ENCODE measurements at regions not wholly inside any gene's neighbourhood (a gene's known extent, or its start where the extent isn't known, plus 50 kb on each side); places are given as distances from the start of the nearest gene placed in this dataset.

DNA sequence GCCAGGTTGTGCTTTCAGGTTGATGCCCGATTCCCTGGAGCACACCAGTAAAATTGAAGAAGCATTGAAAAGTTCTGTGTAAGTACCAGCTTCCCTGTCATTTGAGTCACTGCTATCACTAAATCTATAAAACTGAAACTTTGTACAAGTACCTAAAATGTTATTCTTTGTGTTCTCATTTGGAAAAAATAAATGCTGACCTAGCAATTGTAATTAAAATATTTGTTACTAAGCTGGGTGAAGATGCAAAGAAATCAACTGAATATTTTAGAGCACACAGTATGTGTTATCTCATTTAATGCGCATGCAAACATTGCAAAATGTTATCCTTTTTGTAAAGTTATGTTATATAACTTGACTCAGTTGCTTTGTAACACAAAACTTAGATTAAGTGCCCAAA is 733.7 kb downstream of the TBL1XR1 start:
- DNase-seq (ENCODE audit: low read depth in 2 of 2), result no peak
- no peak overlapping the region for H3K4me3 ChIP-seq (replicated peaks in 1 of 2; ENCODE audit: low read depth in 2 of 2, low read length in 2 of 2)
- no peak for TF ChIP-seq CTCF (IDR thresholded peaks at IDR 0.05; ENCODE audit: low read depth, low read length)

DNA sequence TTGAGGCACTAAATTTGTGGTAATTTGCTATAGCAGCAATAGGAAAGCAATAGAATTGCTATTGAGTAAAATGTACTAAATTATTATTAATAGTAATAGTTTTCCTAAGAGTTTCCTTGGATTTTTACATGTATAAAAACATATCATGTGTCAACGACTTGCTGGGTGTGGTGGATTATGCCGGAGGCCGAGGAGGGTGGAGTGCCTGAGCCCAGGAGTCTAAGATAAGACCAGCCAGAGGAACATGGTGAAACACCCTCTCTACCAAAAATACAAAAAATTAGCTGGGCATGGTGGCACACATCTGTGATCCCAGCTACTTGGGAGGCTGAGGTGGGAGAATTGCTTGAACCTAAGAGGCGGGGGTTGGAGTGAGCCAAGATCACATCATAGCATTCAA is 749.9 kb downstream of the TBL1XR1 start:
- DNase-seq (ENCODE audit: low read depth in 2 of 2), result no peak
- no peak for TF ChIP-seq CTCF (IDR thresholded peaks at IDR 0.05; ENCODE audit: low read depth, low read length)

DNA sequence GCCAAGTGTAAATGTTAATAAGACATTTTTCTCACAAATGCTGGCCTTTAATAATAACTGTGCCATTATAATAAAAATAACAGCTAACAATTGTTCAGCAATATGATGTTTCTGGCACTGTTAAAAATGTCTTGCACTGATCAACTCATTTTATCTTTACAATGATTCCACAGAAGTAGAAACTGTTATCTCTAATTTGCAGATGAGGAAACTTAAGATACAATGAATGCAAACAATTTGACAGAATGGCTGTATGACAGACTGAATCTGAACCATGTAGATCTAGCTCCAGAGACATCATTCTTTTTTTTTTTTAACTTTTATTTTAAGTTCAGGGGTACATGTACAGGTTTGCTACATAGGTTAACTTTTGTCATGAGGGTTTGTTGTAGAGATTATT is 755.0 kb downstream of the TBL1XR1 start:
- no peak for DNase-seq (ENCODE audit: low read depth in 2 of 2)
- TF ChIP-seq CTCF (IDR thresholded peaks at IDR 0.05; ENCODE audit: low read depth, low read length), result no peak
- no peak overlapping the region for H3K4me3 ChIP-seq (replicated peaks in 1 of 2; ENCODE audit: low read depth in 2 of 2, low read length in 2 of 2)

More for the DNA sequence above, 749.9 kb downstream of the TBL1XR1 start:
- no peak overlapping the region for H3K4me3 ChIP-seq (replicated peaks in 1 of 2; ENCODE audit: low read depth in 2 of 2, low read length in 2 of 2)

GRCh38 chr3:176439729-176440128 is 757.6 kb downstream of the TBL1XR1 start:
- no peak for TF ChIP-seq CTCF (IDR thresholded peaks at IDR 0.05; ENCODE audit: low read depth, low read length)
- no peak for DNase-seq (ENCODE audit: low read depth in 2 of 2)
- H3K4me3 ChIP-seq (replicated peaks in 1 of 2; ENCODE audit: low read depth in 2 of 2, low read length in 2 of 2), result no peak overlapping the region

DNA sequence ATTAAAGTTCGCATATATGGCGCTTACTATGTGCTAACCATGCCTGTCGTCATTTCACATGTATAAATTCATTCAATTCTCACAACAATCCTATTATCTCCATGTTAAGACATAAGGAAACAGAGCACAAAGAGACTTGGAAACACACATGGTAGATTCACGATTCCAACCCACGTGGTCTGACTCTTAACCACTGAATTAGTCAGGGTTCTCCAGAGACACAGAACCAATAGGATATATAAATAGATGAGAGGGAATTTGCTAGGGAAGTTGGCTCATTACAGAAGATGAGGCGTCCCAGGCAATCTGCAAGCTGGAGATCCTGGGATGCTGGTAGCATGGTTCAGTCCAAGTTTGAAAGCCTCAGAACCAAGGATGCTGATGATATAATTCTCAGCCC is 765.3 kb downstream of the TBL1XR1 start:
- peak in 1 of 2 donors; percentile 58 for DNase-seq (ENCODE audit: low read depth in 2 of 2)
- TF ChIP-seq CTCF (IDR thresholded peaks at IDR 0.05; ENCODE audit: low read depth, low read length), result no peak
- no peak overlapping the region for H3K4me3 ChIP-seq (replicated peaks in 1 of 2; ENCODE audit: low read depth in 2 of 2, low read length in 2 of 2)

GRCh38 chr3:176431038-176431418 is 766.3 kb downstream of the TBL1XR1 start:
- no peak for TF ChIP-seq CTCF (IDR thresholded peaks at IDR 0.05; ENCODE audit: low read depth, low read length)
- DNase-seq (ENCODE audit: low read depth in 2 of 2), result no peak
- H3K4me3 ChIP-seq (replicated peaks in 1 of 2; ENCODE audit: low read depth in 2 of 2, low read length in 2 of 2), result no peak overlapping the region

DNA sequence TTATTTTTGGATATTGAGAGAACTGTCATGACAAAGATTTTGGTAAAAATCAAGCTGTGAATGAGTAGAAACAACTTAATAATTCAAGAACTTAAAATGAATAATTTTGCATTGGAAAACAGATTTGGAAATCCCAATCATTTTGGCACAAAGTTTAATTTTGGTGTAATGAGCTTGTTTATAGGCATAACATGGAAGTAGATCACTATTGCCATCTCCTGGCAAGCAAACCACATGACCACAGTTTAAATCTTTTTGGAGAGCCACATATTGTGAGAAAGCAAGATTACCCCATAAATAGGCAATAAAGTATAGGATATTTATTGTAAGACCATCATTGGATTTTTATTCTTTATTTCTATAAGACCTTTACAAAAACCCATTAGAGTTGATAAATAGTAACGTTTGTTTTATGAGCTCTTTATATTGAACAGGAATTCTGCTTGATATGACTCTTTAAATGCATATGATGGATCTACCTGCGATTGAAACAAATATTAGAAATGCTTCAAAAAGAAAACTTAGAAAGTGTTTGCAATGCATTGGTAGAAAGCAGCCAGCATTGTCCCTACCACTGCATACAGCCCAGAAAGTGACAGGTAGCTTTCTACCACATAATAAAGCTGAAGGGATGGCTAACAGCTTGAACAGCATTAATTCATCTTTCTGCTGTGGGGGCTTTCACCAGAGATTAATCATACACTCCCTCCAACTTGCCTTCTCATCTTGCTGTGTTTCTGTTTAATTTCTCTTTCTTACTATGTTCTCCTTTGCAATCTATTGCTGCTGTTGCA is 766.8 kb downstream of the TBL1XR1 start:
- TF ChIP-seq CTCF (IDR thresholded peaks at IDR 0.05; ENCODE audit: low read depth, low read length), result peak; percentile 60
- DNase-seq (ENCODE audit: low read depth in 2 of 2), result peak; percentile 68 to 71

More for the DNA sequence above, 766.8 kb downstream of the TBL1XR1 start:
- no peak overlapping the region for H3K4me3 ChIP-seq (replicated peaks in 1 of 2; ENCODE audit: low read depth in 2 of 2, low read length in 2 of 2)

All from cardiac fibroblast (primary cell).